ENCODE measurements at regions not wholly inside any gene's neighbourhood (a gene's known extent, or its start where the extent isn't known, plus 50 kb on each side); places are given as distances from the start of the nearest gene placed in this dataset.

- no peak for TF ChIP-seq CTCF (IDR thresholded peaks at IDR 0.05 in 4 of 5, conservative IDR thresholded peaks at IDR 0.05 in 1 of 5)
- TF ChIP-seq POLR2A (IDR thresholded peaks at IDR 0.05): no peak
Observed at GRCh38 chr9:20253635-20254034, 368.7 kb downstream of the MLLT3 start.
